Left cardiac atrium (tissue), 4 donors: ENCODE measurements at regions not wholly inside any gene's neighbourhood (a gene's known extent, or its start where the extent isn't known, plus 50 kb on each side); places are given as distances from the start of the nearest gene placed in this dataset.
"Not testable (repeated sequence)": the region's sequence is repeated elsewhere in the genome, so short reads cannot be mapped to it uniquely, and the experiment has no call there.

Experiments used
- ATAC-seq, 2 donors: fragments of 200-7000 bp; cut with Tn5 transposase; one replicate each; pipeline ENCODE4 v1.9.1; 2020; ENCODE audit warnings: mild to moderate bottlenecking in 2 of 2, moderate library complexity in 2 of 2
- DNase-seq: peaks from one replicate; pipeline ENCODE4 v3.0.0-alpha.2; 2020
- intact Hi-C, 2 donors: fragments of 100-400 bp; cut with DNase I; formaldehyde crosslinking; loops; one replicate each; pipeline versions ENCODE4 v1.14.1 to v1.15.1; 2022 to 2023
- donor health status: DM: no; HTN: yes; CAD: no.
- donor health status: DM: no; HTN: yes; CAD: no; lungs with severe emphysema.
- donor health status: DM: yes; HTN: yes; CAD: no.
- donor health status: Dilated cardiomyopathy.

GRCh38 chr6:57841551-57841950 is 524.1 kb downstream of the PRIM2 start:
- DNase-seq, intact Hi-C loops, ATAC-seq: not testable (repeated sequence)

GRCh38 chr6:57853745-57854407 is 536.4 kb downstream of the PRIM2 start:
- ATAC-seq = peak in 1 of 2 donors; percentile 57
- intact Hi-C loops, DNase-seq: not testable (repeated sequence)

- ATAC-seq, intact Hi-C loops, DNase-seq: not testable (repeated sequence)
These were observed 543.3 kb downstream of the PRIM2 start for GRCh38 chr6:57860481-57861315.

- intact Hi-C loops, DNase-seq, ATAC-seq: not testable (repeated sequence)
These were observed 552.7 kb downstream of the PRIM2 start for GRCh38 chr6:57870083-57870482.

GRCh38 chr6:57873424-57873823 is 556.0 kb downstream of the PRIM2 start:
- DNase-seq, intact Hi-C loops, ATAC-seq: not testable (repeated sequence)

GRCh38 chr6:57876659-57877058 is 559.2 kb downstream of the PRIM2 start:
- DNase-seq, intact Hi-C loops, ATAC-seq: not testable (repeated sequence)

GRCh38 chr6:57877729-57878128 is 560.3 kb downstream of the PRIM2 start:
- intact Hi-C loops, ATAC-seq, DNase-seq: not testable (repeated sequence)

GRCh38 chr6:57878792-57879191 is 561.4 kb downstream of the PRIM2 start:
- intact Hi-C loops, ATAC-seq, DNase-seq: not testable (repeated sequence)

- DNase-seq, intact Hi-C loops, ATAC-seq: not testable (repeated sequence)
These were observed 581.4 kb downstream of the PRIM2 start for GRCh38 chr6:57898850-57899249.

- intact Hi-C loops, DNase-seq, ATAC-seq: not testable (repeated sequence)
These were observed 583.4 kb downstream of the PRIM2 start for GRCh38 chr6:57900687-57901399.

- intact Hi-C loops, ATAC-seq: not testable (repeated sequence)
These were observed 584.0 kb downstream of the PRIM2 start for GRCh38 chr6:57901445-57901844.

GRCh38 chr6:57904356-57904755 is 586.9 kb downstream of the PRIM2 start:
- intact Hi-C loops, ATAC-seq, DNase-seq: not testable (repeated sequence)

More at GRCh38 chr6:57901445-57901844, 584.0 kb downstream of the PRIM2 start:
- DNase-seq = not testable (repeated sequence)

- DNase-seq, intact Hi-C loops, ATAC-seq: not testable (repeated sequence)
These were observed 597.9 kb downstream of the PRIM2 start for GRCh38 chr6:57915300-57915699.

- intact Hi-C loops, ATAC-seq, DNase-seq: not testable (repeated sequence)
These were observed 625.5 kb downstream of the PRIM2 start for GRCh38 chr6:57942966-57943365.

GRCh38 chr6:57946084-57946768 is 628.8 kb downstream of the PRIM2 start:
- DNase-seq, intact Hi-C loops, ATAC-seq: not testable (repeated sequence)

- intact Hi-C loops, DNase-seq, ATAC-seq: not testable (repeated sequence)
These were observed 629.3 kb downstream of the PRIM2 start for GRCh38 chr6:57946769-57947091.

- intact Hi-C loops, DNase-seq, ATAC-seq: not testable (repeated sequence)
These were observed 631.1 kb downstream of the PRIM2 start for GRCh38 chr6:57948481-57948880.

- ATAC-seq, intact Hi-C loops, DNase-seq: not testable (repeated sequence)
These were observed 633.0 kb downstream of the PRIM2 start for GRCh38 chr6:57950430-57950829.

GRCh38 chr6:57966757-57967156 is 649.3 kb downstream of the PRIM2 start:
- intact Hi-C loops, DNase-seq: not testable (repeated sequence)
- ATAC-seq = peak in 1 of 2 donors; percentile 61
